HEK293 (cell line): ENCODE measurements at regions not wholly inside any gene's neighbourhood (a gene's known extent, or its start where the extent isn't known, plus 50 kb on each side); places are given as distances from the start of the nearest gene placed in this dataset.

Experiments
- CTCF ChIA-PET: fragments of 350-600 bp; formaldehyde crosslinking; extraction: SDS; loops from one replicate; lab custom pipeline; 2021; ENCODE audit warnings: antibody characterized with exemption; lab: Yijun Ruan, JAX
- POLR2A ChIA-PET: fragments of 300-600 bp; formaldehyde crosslinking; extraction: SDS; loops from one replicate; lab custom pipeline; 2020; ENCODE audit warnings: antibody characterized with exemption, inconsistent platforms; lab: Yijun Ruan, JAX
- H3K27ac ChIP-seq: fragments of 200-500 bp; sonication (Bioruptor generic); 2 replicates; pipeline ENCODE4 v1.5.1; 2014; ENCODE audit warnings: low read depth, low read length, control low read depth, inconsistent platforms; ENCODE audit errors: extremely low read depth
- H3K36me3 ChIP-seq, 2 experiments: fragments of 200-500 bp in 1 of 2; sonication (Bioruptor generic) in 1 of 2; 1 replicate in 1 of 2; 2 replicates in 1 of 2; pipeline ENCODE4 v1.5.1; 2014 to 2017; ENCODE audit warnings: inconsistent platforms in 2 of 2, low read length in 2 of 2; ENCODE audit not compliant: control insufficient read depth in 2 of 2, insufficient read depth in 1 of 2
- H3K4me1 ChIP-seq: fragments of 200-500 bp; sonication (Bioruptor generic); 2 replicates; pipeline ENCODE4 v1.5.1; 2014; ENCODE audit warnings: mild to moderate bottlenecking, low read length, inconsistent platforms; ENCODE audit not compliant: control insufficient read depth, insufficient read depth
- H3K4me3 ChIP-seq: 2 replicates; pipeline ENCODE4 v1.5.1; 2011; ENCODE audit warnings: low read depth, mild to moderate bottlenecking, control low read depth, low read length, moderate library complexity
- H3K9me3 ChIP-seq: fragments of 200-500 bp; sonication (Bioruptor generic); 2 replicates; pipeline ENCODE4 v1.5.1; 2014; ENCODE audit warnings: low read depth, low read length, inconsistent platforms; ENCODE audit not compliant: control insufficient read depth, insufficient read depth
- HOXA7 ChIP-seq: sonication (generic); formaldehyde crosslinking; IDR thresholded peaks from 2 replicates; pipeline ENCODE4 v1.8.1; 2022; ENCODE audit warnings: missing genetic modification reagents, borderline replicate concordance
- HOXD13 ChIP-seq: sonication (generic); formaldehyde crosslinking; IDR thresholded peaks from 2 replicates; pipeline ENCODE4 v1.8.0; 2022; ENCODE audit warnings: missing genetic modification reagents, borderline replicate concordance
- KLF10 ChIP-seq: fragments of 450-650 bp; IDR thresholded peaks from 2 replicates; pipeline ENCODE4 v1.5.1; 2018; ENCODE audit warnings: missing biosample characterization, mild to moderate bottlenecking, missing genetic modification characterization
- KLF7 ChIP-seq: fragments of 450-650 bp; formaldehyde crosslinking; IDR thresholded peaks from 2 replicates; pipeline ENCODE4 v1.5.1; 2016; ENCODE audit warnings: missing biosample characterization, missing genetic modification characterization, borderline replicate concordance
- OVOL3 ChIP-seq: fragments of 450-650 bp; formaldehyde crosslinking; IDR thresholded peaks from 2 replicates; pipeline ENCODE4 v1.5.1; 2016; ENCODE audit warnings: missing biosample characterization, missing genetic modification characterization
- SETDB1 ChIP-seq: IDR thresholded peaks from one replicate; pipeline ENCODE4 v1.6.1; 2017; ENCODE audit warnings: mild to moderate bottlenecking, low read length, moderate library complexity, mixed read lengths; ENCODE audit not compliant: insufficient read length
- ZBTB48 ChIP-seq: fragments of 450-650 bp; formaldehyde crosslinking; IDR thresholded peaks from 2 replicates; pipeline ENCODE4 v1.5.1; 2016; ENCODE audit warnings: missing biosample characterization, missing genetic modification characterization
- ZNF112 ChIP-seq: fragments of 450-650 bp; formaldehyde crosslinking; IDR thresholded peaks from 2 replicates; pipeline ENCODE4 v1.5.0; 2017; ENCODE audit warnings: missing biosample characterization, missing genetic modification characterization
- ZNF114 ChIP-seq: fragments of 450-650 bp; formaldehyde crosslinking; IDR thresholded peaks from 2 replicates; pipeline ENCODE4 v1.5.0; 2017; ENCODE audit warnings: missing biosample characterization, missing genetic modification characterization
- ZNF133 ChIP-seq: fragments of 450-650 bp; formaldehyde crosslinking; IDR thresholded peaks from 2 replicates; pipeline ENCODE4 v1.5.1; 2016; ENCODE audit warnings: missing biosample characterization, missing genetic modification characterization
- ZNF146 ChIP-seq: fragments of 450-650 bp; formaldehyde crosslinking; IDR thresholded peaks from 2 replicates; pipeline ENCODE4 v1.5.1; 2016; ENCODE audit warnings: missing biosample characterization, missing genetic modification characterization
- ZNF19 ChIP-seq: fragments of 450-650 bp; formaldehyde crosslinking; IDR thresholded peaks from 2 replicates; pipeline ENCODE4; 2016; ENCODE audit warnings: missing biosample characterization, missing genetic modification characterization, low read depth
- ZNF239 ChIP-seq: fragments of 450-650 bp; formaldehyde crosslinking; IDR thresholded peaks from 2 replicates; pipeline ENCODE4 v1.5.1; 2016; ENCODE audit warnings: missing biosample characterization, missing genetic modification characterization
- ZNF350 ChIP-seq: fragments of 450-650 bp; formaldehyde crosslinking; IDR thresholded peaks from 2 replicates; pipeline ENCODE4 v1.5.0; 2017; ENCODE audit warnings: missing biosample characterization, mild to moderate bottlenecking, missing genetic modification characterization
- ZNF433 ChIP-seq: fragments of 450-650 bp; formaldehyde crosslinking; IDR thresholded peaks from 2 replicates; pipeline ENCODE4 v1.5.1; 2016; ENCODE audit warnings: missing biosample characterization, missing genetic modification characterization, low read depth
- ZNF473 ChIP-seq: fragments of 450-650 bp; formaldehyde crosslinking; IDR thresholded peaks from 2 replicates; pipeline ENCODE4 v1.5.1; 2017; ENCODE audit warnings: missing biosample characterization, missing genetic modification characterization
- ZNF501 ChIP-seq: fragments of 450-650 bp; formaldehyde crosslinking; IDR thresholded peaks from 2 replicates; pipeline ENCODE4 v1.5.1; 2016; ENCODE audit warnings: missing biosample characterization, missing genetic modification characterization
- ZNF521 ChIP-seq: fragments of 450-650 bp; formaldehyde crosslinking; IDR thresholded peaks from 2 replicates; pipeline ENCODE4 v1.5.1; 2017; ENCODE audit warnings: missing biosample characterization, mild to moderate bottlenecking, missing genetic modification characterization
- ZNF561 ChIP-seq: fragments of 450-650 bp; IDR thresholded peaks from 2 replicates; pipeline ENCODE4 v1.5.1; 2018; ENCODE audit warnings: missing biosample characterization, missing genetic modification characterization, borderline replicate concordance
- ZNF707 ChIP-seq: fragments of 450-650 bp; formaldehyde crosslinking; IDR thresholded peaks from 2 replicates; pipeline ENCODE4 v1.5.1; 2016; ENCODE audit warnings: missing biosample characterization, missing genetic modification characterization
- TF ChIP-seq, protein P1 (sequence below): fragments of 450-650 bp; formaldehyde crosslinking; IDR thresholded peaks from 2 replicates; pipeline ENCODE4 v1.5.1; 2017; ENCODE audit warnings: missing biosample characterization, missing genetic modification characterization
- TF ChIP-seq, protein P2 (sequence below): fragments of 450-650 bp; formaldehyde crosslinking; IDR thresholded peaks from 2 replicates; pipeline ENCODE4 v1.5.1; 2016; ENCODE audit warnings: missing biosample characterization, missing genetic modification characterization
- TF ChIP-seq, protein P3 (sequence below): fragments of 450-650 bp; formaldehyde crosslinking; IDR thresholded peaks from 2 replicates; pipeline ENCODE4 v1.5.1; 2016; ENCODE audit warnings: missing biosample characterization, missing genetic modification characterization, borderline replicate concordance

DNA sequence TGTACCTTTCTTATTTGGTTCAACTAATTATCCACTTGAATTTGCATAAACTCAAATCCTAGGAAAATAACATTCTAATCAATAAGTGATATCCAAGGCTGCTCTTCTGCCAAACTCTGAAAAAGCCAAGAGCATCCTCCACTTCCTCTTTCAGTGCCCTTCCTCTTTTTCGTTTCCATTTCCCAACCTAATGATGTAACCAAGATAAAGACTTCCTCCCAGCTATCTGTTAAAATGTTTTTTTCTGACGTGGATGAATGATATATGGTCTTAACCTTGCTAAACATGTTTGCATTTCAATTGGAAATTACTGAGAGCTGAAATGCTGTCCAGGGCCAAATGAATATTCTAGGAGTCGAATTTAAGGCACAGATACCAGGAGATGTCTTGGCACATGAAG is 459.5 kb upstream of the PDE3A start:
- Histone ChIP-seq H3K4me3 (no peak overlapping the region), H3K4me1 (no peaks in the 10 kb centered on the region), H3K9me3 (no peaks in the 10 kb centered on the region), H3K27ac (no peak overlapping the region), H3K36me3 (no peaks in the 10 kb centered on the region)
- no peak for TF ChIP-seq ZNF114 (tag by site-specific recombination)
- no peak for TF ChIP-seq HOXA7
- TF ChIP-seq ZNF473 = no peak
- TF ChIP-seq, protein P1, sequence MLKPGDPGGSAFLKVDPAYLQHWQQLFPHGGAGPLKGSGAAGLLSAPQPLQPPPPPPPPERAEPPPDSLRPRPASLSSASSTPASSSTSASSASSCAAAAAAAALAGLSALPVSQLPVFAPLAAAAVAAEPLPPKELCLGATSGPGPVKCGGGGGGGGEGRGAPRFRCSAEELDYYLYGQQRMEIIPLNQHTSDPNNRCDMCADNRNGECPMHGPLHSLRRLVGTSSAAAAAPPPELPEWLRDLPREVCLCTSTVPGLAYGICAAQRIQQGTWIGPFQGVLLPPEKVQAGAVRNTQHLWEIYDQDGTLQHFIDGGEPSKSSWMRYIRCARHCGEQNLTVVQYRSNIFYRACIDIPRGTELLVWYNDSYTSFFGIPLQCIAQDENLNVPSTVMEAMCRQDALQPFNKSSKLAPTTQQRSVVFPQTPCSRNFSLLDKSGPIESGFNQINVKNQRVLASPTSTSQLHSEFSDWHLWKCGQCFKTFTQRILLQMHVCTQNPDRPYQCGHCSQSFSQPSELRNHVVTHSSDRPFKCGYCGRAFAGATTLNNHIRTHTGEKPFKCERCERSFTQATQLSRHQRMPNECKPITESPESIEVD (tag by site-specific recombination) = no peak
- no peak for TF ChIP-seq OVOL3 (tag by site-specific recombination)
- TF ChIP-seq ZNF146 = no peak
- no peak for TF ChIP-seq ZNF350 (tag by site-specific recombination)
- no peak for TF ChIP-seq ZNF501 (tag by site-specific recombination)
- TF ChIP-seq ZNF19 (tag by site-specific recombination) = no peak
- TF ChIP-seq, protein P2, sequence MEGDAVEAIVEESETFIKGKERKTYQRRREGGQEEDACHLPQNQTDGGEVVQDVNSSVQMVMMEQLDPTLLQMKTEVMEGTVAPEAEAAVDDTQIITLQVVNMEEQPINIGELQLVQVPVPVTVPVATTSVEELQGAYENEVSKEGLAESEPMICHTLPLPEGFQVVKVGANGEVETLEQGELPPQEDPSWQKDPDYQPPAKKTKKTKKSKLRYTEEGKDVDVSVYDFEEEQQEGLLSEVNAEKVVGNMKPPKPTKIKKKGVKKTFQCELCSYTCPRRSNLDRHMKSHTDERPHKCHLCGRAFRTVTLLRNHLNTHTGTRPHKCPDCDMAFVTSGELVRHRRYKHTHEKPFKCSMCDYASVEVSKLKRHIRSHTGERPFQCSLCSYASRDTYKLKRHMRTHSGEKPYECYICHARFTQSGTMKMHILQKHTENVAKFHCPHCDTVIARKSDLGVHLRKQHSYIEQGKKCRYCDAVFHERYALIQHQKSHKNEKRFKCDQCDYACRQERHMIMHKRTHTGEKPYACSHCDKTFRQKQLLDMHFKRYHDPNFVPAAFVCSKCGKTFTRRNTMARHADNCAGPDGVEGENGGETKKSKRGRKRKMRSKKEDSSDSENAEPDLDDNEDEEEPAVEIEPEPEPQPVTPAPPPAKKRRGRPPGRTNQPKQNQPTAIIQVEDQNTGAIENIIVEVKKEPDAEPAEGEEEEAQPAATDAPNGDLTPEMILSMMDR (tag by site-specific recombination) = no peak
- no peak for TF ChIP-seq ZNF707 (tag by site-specific recombination)
- TF ChIP-seq ZBTB48 (tag by site-specific recombination) = no peak
- TF ChIP-seq, protein P3, sequence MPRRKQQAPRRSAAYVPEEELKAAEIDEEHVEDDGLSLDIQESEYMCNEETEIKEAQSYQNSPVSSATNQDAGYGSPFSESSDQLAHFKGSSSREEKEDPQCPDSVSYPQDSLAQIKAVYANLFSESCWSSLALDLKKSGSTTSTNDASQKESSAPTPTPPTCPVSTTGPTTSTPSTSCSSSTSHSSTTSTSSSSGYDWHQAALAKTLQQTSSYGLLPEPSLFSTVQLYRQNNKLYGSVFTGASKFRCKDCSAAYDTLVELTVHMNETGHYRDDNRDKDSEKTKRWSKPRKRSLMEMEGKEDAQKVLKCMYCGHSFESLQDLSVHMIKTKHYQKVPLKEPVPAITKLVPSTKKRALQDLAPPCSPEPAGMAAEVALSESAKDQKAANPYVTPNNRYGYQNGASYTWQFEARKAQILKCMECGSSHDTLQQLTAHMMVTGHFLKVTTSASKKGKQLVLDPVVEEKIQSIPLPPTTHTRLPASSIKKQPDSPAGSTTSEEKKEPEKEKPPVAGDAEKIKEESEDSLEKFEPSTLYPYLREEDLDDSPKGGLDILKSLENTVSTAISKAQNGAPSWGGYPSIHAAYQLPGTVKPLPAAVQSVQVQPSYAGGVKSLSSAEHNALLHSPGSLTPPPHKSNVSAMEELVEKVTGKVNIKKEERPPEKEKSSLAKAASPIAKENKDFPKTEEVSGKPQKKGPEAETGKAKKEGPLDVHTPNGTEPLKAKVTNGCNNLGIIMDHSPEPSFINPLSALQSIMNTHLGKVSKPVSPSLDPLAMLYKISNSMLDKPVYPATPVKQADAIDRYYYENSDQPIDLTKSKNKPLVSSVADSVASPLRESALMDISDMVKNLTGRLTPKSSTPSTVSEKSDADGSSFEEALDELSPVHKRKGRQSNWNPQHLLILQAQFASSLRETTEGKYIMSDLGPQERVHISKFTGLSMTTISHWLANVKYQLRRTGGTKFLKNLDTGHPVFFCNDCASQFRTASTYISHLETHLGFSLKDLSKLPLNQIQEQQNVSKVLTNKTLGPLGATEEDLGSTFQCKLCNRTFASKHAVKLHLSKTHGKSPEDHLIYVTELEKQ (tag by site-specific recombination) = no peak
- no peak for TF ChIP-seq ZNF521
- no peak for TF ChIP-seq ZNF112 (tag by site-specific recombination)
- ChIA-PET CTCF (no interaction called here), POLR2A (no interaction called here)

DNA sequence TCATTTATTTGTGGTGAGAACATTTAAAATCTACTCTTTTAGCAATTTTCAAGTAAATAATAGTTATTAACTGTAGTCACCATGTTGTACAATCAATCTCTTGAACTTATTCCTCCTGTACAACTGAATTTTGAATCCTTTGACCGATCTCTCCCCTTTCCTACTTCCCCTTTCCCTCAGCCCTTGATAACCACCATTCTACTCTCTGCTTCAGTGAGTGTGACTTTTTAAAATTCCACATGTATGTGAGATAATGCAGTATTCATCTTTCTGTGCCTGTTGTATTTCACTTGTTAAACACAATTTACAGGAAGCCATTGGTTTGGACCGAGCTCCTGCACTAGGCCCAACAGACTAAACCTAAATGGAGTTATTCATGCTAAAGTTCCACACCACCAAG is 458.9 kb upstream of the PDE3A start:
- ChIA-PET CTCF (no interaction called here), POLR2A (no interaction called here)
- Histone ChIP-seq H3K9me3 (no peaks in the 10 kb centered on the region), H3K4me1 (no peaks in the 10 kb centered on the region), H3K27ac (no peak overlapping the region), H3K36me3 (no peaks in the 10 kb centered on the region), H3K4me3 (no peak overlapping the region)
- TF ChIP-seq KLF7 (tag by site-specific recombination) = no peak
- no peak for TF ChIP-seq ZNF133
- TF ChIP-seq SETDB1 = no peak
- TF ChIP-seq ZNF473 = no peak
- TF ChIP-seq ZNF239 (tag by site-specific recombination) = no peak
- no peak for TF ChIP-seq HOXD13
- no peak for TF ChIP-seq ZNF433
- TF ChIP-seq ZNF561 (tag by site-specific recombination) = no peak
- TF ChIP-seq KLF10 (tag by site-specific recombination) = no peak
